Choroid plexus epithelial cell (primary cell): ENCODE measurements at regions not wholly inside any gene's neighbourhood (a gene's known extent, or its start where the extent isn't known, plus 50 kb on each side); places are given as distances from the start of the nearest gene placed in this dataset.

Source experiments
- DNase-seq: peaks from one replicate; pipeline ENCODE4 v3.0.0-alpha.2; 2010; ENCODE audit warnings: low read depth
- H3K4me3 ChIP-seq: 2 replicates; pipeline ENCODE4 v1.5.1; 2011; ENCODE audit warnings: low read depth, mild to moderate bottlenecking, control low read depth, low read length, moderate library complexity
- TF ChIP-seq, protein P1 (sequence below): conservative IDR thresholded peaks from 2 replicates; pipeline ENCODE4 v1.5.1; 2011; ENCODE audit warnings: low read depth, mild to moderate bottlenecking, control low read depth, inconsistent platforms, low read length, moderate library complexity

DNA sequence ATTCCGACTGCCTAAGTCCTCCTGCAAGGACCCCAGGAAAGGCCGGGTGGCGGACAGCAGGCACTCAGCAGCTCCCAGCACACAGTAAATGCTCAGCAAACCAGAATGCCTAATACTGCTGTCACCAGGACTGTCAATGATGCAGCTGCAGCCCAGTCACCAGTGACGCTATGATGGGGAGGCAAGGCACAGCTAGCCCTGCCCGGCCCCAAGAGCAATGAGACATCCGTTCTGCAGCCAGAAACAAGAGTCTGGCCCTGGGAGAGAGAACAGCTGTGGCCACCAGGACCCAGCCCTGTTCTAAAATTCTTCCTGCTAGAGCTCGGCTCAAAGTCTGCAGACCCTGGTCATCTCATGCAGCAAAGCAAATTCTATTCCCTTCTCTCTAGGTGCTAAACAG is 69.8 kb downstream of the NCOR2 start:
- TF ChIP-seq, protein P1, sequence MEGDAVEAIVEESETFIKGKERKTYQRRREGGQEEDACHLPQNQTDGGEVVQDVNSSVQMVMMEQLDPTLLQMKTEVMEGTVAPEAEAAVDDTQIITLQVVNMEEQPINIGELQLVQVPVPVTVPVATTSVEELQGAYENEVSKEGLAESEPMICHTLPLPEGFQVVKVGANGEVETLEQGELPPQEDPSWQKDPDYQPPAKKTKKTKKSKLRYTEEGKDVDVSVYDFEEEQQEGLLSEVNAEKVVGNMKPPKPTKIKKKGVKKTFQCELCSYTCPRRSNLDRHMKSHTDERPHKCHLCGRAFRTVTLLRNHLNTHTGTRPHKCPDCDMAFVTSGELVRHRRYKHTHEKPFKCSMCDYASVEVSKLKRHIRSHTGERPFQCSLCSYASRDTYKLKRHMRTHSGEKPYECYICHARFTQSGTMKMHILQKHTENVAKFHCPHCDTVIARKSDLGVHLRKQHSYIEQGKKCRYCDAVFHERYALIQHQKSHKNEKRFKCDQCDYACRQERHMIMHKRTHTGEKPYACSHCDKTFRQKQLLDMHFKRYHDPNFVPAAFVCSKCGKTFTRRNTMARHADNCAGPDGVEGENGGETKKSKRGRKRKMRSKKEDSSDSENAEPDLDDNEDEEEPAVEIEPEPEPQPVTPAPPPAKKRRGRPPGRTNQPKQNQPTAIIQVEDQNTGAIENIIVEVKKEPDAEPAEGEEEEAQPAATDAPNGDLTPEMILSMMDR = no peak
- peak; percentile 81 for DNase-seq

DNA sequence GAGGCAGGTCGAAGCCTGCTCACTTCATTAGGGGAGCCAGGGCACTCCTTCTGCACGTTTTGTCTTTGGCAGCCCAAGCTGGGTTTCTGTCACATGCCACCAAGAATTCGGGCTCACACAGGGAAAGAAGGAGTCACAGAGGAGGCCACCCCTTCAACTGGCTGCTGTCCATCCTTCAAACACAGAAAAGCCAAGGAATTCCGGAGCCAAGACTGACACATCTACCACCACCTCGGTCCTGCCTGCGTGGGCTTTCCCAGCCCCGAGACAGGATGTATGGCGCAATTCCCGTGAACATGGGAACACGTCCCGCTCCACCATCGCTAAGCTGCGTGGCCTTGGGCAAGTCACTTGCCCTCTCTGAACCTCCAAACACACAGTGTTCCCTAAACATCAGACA is 70.4 kb downstream of the NCOR2 start:
- TF ChIP-seq, protein P1 = no peak
- no peak overlapping the region for H3K4me3 ChIP-seq
- peak; percentile 71 for DNase-seq

More for the DNA sequence above, 69.8 kb downstream of the NCOR2 start:
- H3K4me3 ChIP-seq = no peak overlapping the region

DNA sequence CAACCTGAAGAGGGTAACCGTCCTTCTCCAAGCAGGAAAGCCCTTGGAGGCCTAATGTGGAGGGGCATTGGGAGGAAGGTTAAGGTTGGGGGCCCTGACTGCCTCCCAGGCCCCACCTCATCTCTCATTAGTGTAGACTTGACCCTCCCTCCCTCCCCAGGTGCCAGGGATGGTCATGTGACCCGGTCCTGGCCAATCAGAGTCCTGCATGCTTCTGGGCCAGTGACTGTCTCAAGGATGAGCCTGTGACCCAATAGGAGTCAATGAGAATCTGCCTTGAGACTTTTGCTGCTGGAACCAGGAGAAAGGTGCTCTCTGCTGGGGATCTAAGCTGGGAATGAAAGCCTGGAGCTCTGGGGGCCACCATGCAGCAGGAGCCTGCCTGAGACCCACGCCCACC is 70.8 kb downstream of the NCOR2 start:
- DNase-seq = peak; percentile 55
- TF ChIP-seq, protein P1 = no peak
- no peak overlapping the region for H3K4me3 ChIP-seq

DNA sequence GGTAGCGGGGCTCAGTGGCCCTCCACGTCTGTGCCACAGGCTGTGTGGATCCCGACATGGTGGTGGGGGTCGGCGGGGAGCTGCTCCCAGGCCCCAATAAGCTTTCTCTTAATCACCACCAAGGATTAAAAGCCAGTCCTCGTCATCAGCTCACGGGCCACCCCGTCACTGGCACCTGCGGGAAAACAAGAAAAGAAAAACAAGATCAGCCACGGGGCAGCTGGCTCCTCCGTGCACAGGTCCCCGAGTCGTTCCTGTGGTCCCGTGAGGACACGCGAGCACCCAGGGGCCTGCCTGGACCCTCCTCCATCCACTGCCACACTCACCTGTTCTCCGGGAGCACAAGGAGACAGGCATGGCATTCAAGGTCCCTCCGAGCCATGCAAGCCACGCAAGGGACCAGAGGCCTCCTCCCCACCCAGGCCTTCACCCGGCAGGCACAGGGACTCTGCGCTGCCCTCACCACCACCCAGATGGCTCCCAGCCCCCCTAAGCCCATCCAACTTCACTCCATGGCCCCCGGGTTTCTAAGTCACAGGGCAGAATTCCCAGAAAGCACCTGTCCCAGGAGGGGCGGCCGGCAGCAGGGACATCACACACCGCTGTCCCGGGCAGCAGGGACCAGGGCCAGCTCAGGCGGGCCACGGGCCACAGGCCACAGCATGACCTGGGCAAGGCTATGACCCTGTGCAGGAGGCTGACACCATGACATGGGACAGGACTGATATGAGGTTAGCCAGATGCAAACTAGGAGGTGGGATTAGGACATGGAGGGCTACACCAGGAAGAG is 72.0 kb downstream of the NCOR2 start:
- TF ChIP-seq, protein P1 = no peak
- no peak for DNase-seq
- H3K4me3 ChIP-seq = no peak overlapping the region

DNA sequence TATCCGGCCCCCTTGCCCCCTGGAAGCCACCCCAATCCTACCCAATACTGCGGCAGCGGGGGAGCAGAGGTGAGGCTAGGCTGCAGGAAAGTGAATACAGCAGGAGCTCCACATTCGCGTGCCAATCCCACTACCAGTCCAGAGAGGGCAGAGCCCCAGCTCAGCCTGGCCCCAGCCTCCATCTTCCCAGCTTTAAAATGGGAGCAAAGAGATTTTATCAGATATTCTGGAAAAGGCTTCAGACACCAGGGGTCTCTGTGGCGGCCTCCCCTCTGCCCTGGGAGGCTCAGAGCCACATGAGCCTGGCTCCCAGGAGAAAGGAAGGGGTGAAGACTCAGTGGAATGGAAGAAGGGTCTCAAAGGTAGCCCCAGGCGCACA is 72.7 kb downstream of the NCOR2 start:
- TF ChIP-seq, protein P1 = no peak
- no peak overlapping the region for H3K4me3 ChIP-seq
- DNase-seq = no peak

DNA sequence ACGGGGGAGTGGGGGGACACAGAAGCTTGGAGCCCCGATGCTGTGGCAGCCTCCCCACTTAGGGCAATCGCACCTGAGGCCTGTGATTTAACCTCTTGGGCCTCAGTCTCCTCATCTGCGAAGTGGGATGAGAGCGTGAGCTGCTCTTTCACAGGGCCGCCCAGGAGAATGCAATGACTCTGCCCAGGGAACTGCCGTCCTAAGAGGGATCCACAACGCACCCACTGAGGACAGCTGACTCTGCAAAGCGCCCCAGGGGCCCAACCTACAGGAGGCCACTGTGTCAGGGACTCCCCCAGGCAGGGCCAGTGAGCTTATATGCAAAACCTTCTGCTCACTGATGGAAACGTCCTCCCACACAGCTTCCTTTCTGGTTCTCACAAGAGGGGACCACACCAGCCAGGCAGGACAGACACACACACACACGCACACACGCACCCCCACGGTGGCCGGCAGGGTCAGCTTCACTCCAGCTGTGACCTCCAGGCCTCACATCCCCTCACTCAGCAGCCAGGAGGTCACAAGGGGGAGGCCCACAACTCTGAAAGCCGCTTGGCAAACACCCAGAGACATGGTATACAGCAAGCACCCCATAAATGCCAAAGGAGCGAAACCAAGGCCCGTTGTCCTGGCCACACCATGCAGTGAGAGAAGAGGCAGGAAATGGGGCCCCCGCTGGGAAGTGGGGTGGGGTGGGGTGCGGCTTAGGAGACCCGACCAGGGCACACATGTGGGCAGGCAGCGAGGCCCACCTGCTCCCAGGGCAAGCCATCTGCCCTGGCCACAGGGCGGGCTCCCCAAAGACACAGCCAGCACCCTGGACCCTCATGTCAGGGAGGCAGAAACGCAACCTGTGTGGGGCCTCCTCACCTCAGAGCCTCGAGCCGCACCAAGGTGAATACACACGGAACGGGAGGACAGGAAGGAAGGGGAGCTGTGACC is 73.3 kb downstream of the NCOR2 start:
- H3K4me3 ChIP-seq = no peak overlapping the region
- TF ChIP-seq, protein P1 = no peak
- DNase-seq = peak; percentile 38
